H9 (cell line): ENCODE measurements at regions not wholly inside any gene's neighbourhood (a gene's known extent, or its start where the extent isn't known, plus 50 kb on each side); places are given as distances from the start of the nearest gene placed in this dataset.

ENCODE experiments used
- DNase-seq: peaks from one replicate; pipeline ENCODE4 v3.0.0-alpha.2; 2017
- H2AFZ ChIP-seq: one replicate; pipeline ENCODE4 v1.6.1; 2013; ENCODE audit warnings: mild to moderate bottlenecking, low read length, control low read depth, moderate library complexity
- H2AK5ac ChIP-seq: 2 replicates; pipeline ENCODE4 v1.6.1; 2013; ENCODE audit warnings: low read length, control low read depth, mixed read lengths; ENCODE audit not compliant: insufficient read length
- H2BK120ac ChIP-seq: one replicate; pipeline ENCODE4 v1.6.1; 2013; ENCODE audit warnings: low read depth, mild to moderate bottlenecking, low read length, control low read depth, inconsistent platforms; ENCODE audit not compliant: poor library complexity, severe bottlenecking
- H2BK12ac ChIP-seq: 2 replicates; pipeline ENCODE4 v1.6.1; 2013; ENCODE audit warnings: low read length, control low read depth, mixed read lengths, low read depth; ENCODE audit not compliant: insufficient read length
- H2BK15ac ChIP-seq: 2 replicates; pipeline ENCODE4 v1.6.1; 2013; ENCODE audit warnings: low read depth, low read length, control low read depth
- H2BK20ac ChIP-seq: one replicate; pipeline ENCODE4 v1.6.1; 2013; ENCODE audit warnings: low read depth, mild to moderate bottlenecking, low read length, control low read depth, inconsistent platforms; ENCODE audit not compliant: poor library complexity, severe bottlenecking
- H2BK5ac ChIP-seq: 2 replicates; pipeline ENCODE4 v1.6.1; 2013; ENCODE audit warnings: low read length, control low read depth, mixed read lengths; ENCODE audit not compliant: insufficient read length
- H3K14ac ChIP-seq: 2 replicates; pipeline ENCODE4 v1.6.1; 2013; ENCODE audit warnings: low read length, control low read depth; ENCODE audit not compliant: insufficient read depth
- H3K18ac ChIP-seq: 2 replicates; pipeline ENCODE4 v1.6.1; 2013; ENCODE audit warnings: low read depth, mild to moderate bottlenecking, mixed read lengths, low read length, control low read depth; ENCODE audit not compliant: insufficient read length
- H3K23ac ChIP-seq: 2 replicates; pipeline ENCODE4 v1.6.1; 2013; ENCODE audit warnings: low read length, control low read depth, mixed read lengths, low read depth; ENCODE audit not compliant: insufficient read length
- H3K23me2 ChIP-seq: 2 replicates; pipeline ENCODE4 v1.6.1; 2013; ENCODE audit warnings: low read depth, mild to moderate bottlenecking, mixed read lengths, low read length, control low read depth; ENCODE audit not compliant: insufficient read length, poor library complexity, severe bottlenecking
- H3K27ac ChIP-seq: 2 replicates; pipeline ENCODE4 v1.5.1; 2013; ENCODE audit warnings: low read length, control low read depth, mixed read lengths, low read depth; ENCODE audit not compliant: insufficient read length
- H3K27me3 ChIP-seq: 2 replicates; pipeline ENCODE4 v1.6.1; 2013; ENCODE audit warnings: low read length, control low read depth, inconsistent platforms; ENCODE audit not compliant: insufficient read depth
- H3K4ac ChIP-seq: 2 replicates; pipeline ENCODE4 v1.6.1; 2013; ENCODE audit warnings: low read depth, mild to moderate bottlenecking, control low read depth, inconsistent platforms, low read length, moderate library complexity
- H3K4me1 ChIP-seq: 2 replicates; pipeline ENCODE4 v1.6.1; 2013; ENCODE audit warnings: low read length, control low read depth, inconsistent platforms; ENCODE audit not compliant: insufficient read depth
- H3K4me2 ChIP-seq: 2 replicates; pipeline ENCODE4 v1.6.1; 2013; ENCODE audit warnings: low read length, control low read depth, mixed read lengths; ENCODE audit not compliant: insufficient read length, insufficient read depth
- H3K56ac ChIP-seq: 2 replicates; pipeline ENCODE4 v1.6.1; 2013; ENCODE audit warnings: low read depth, mild to moderate bottlenecking, mixed read lengths, low read length, control low read depth; ENCODE audit not compliant: insufficient read length
- H3K79me1 ChIP-seq: 2 replicates; pipeline ENCODE4 v1.6.1; 2013; ENCODE audit warnings: low read depth, mild to moderate bottlenecking, moderate library complexity, low read length, control low read depth, inconsistent platforms; ENCODE audit not compliant: insufficient read depth, poor library complexity, severe bottlenecking
- H3K79me2 ChIP-seq: 2 replicates; pipeline ENCODE4 v1.6.1; 2013; ENCODE audit warnings: low read length, control low read depth, inconsistent platforms; ENCODE audit not compliant: insufficient read depth
- H3K9ac ChIP-seq: 2 replicates; pipeline ENCODE4 v1.6.1; 2013; ENCODE audit warnings: low read length, control low read depth, mixed read lengths; ENCODE audit not compliant: insufficient read length; ENCODE audit errors: extremely low read depth
- H3K9me3 ChIP-seq: one replicate; pipeline ENCODE4 v1.6.1; 2013; ENCODE audit warnings: low read depth, low read length, inconsistent platforms; ENCODE audit not compliant: control insufficient read depth
- H3T11ph ChIP-seq: one replicate; pipeline ENCODE4 v1.6.1; 2013; ENCODE audit warnings: mild to moderate bottlenecking, low read length, control low read depth, inconsistent platforms
- H4K20me1 ChIP-seq: one replicate; pipeline ENCODE4 v1.6.1; 2013; ENCODE audit not compliant: control insufficient read depth, insufficient read length, insufficient read depth
- H4K5ac ChIP-seq: 2 replicates; pipeline ENCODE4 v1.6.1; 2013; ENCODE audit warnings: low read depth, mild to moderate bottlenecking, mixed read lengths, low read length, control low read depth; ENCODE audit not compliant: insufficient read length
- H4K8ac ChIP-seq: replicated peaks from 2 replicates; pipeline ENCODE4 v1.6.1; 2013; ENCODE audit warnings: low read length, control low read depth, mixed read lengths, low read depth; ENCODE audit not compliant: insufficient read length
- H4K91ac ChIP-seq: 2 replicates; pipeline ENCODE4 v1.6.1; 2013; ENCODE audit warnings: low read depth, mild to moderate bottlenecking, moderate library complexity, mixed read lengths, low read length, control low read depth; ENCODE audit not compliant: insufficient read length
- H3K27ac Mint-ChIP-seq, 3 experiments: 2 replicates in 2 of 3; 3 replicates in 1 of 3; pipeline ENCODE4 v1.8.0; 2020 to 2021; ENCODE audit warnings: mixed read lengths in 3 of 3, mild to moderate bottlenecking in 1 of 3, moderate library complexity in 1 of 3
- H3K27me3 Mint-ChIP-seq: 2 replicates; pipeline ENCODE4 v1.8.0; 2021; ENCODE audit warnings: low read depth, mild to moderate bottlenecking, moderate library complexity, mixed read lengths
- H3K36me3 Mint-ChIP-seq, 3 experiments: 2 replicates in 2 of 3; 3 replicates in 1 of 3; pipeline ENCODE4 v1.8.0; 2020 to 2021; ENCODE audit warnings: low read depth in 3 of 3, mixed read lengths in 3 of 3; ENCODE audit not compliant: insufficient read depth in 1 of 3
- H3K4me1 Mint-ChIP-seq, 2 experiments: 2 replicates each; pipeline ENCODE4 v1.8.0; 2020; ENCODE audit warnings: mixed read lengths in 2 of 2
- H3K4me3 Mint-ChIP-seq, 2 experiments: 2 replicates in 1 of 2; 3 replicates in 1 of 2; pipeline ENCODE4 v1.8.0; 2020 to 2021; ENCODE audit warnings: mild to moderate bottlenecking in 2 of 2, mixed read lengths in 2 of 2, moderate library complexity in 1 of 2
- H3K9me3 Mint-ChIP-seq, 2 experiments: 2 replicates in 1 of 2; 3 replicates in 1 of 2; pipeline ENCODE4 v1.8.0; 2020; ENCODE audit warnings: mild to moderate bottlenecking in 2 of 2, mixed read lengths in 2 of 2, moderate library complexity in 1 of 2
- WGBS: extraction: QIAGEN DNeasy Blood & Tissue Kit; methylation state at CpG from one replicate; pipeline ENCODE4 v1.1.7; 2013; ENCODE audit warnings: missing lambda C conversion rate, low lambda C conversion rate, mixed read lengths; ENCODE audit not compliant: insufficient read length; ENCODE audit errors: extremely low coverage; 5-methylcytosine and 5-hydroxymethylcytosine counted together
- TF ChIP-seq, protein P1 (sequence below): fragments of 200-600 bp; sonication (generic); conservative IDR thresholded peaks from 3 replicates; pipeline ENCODE4 v1.8.0; 2021; ENCODE audit warnings: antibody characterized with exemption, mild to moderate bottlenecking

DNA sequence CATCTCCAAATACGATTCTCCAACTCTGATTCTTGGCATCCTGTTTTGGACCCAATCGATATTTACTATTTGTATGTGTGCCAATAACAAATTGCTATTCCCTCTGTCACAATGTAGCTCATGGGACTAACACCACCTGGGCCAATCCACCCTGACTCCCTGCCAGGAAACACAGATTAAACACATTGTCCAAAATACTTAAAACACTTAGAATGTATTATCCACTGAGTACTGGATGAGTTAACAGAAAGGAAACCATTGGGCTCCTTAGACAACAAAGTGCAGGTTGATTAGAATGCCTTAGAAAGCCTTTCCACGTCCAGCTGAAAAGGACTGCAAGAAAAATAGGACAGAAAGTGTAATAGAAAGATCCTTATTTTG lies 79.4 kb upstream of the ARHGAP28 start:
- Mint-ChIP-seq H3K4me3 (no peak overlapping the region), H3K36me3 (no peaks in the 10 kb centered on the region), H3K9me3 (no peaks in the 10 kb centered on the region), H3K27ac (no peak overlapping the region), H3K27me3 (peaks cover 3% of the 10 kb centered on the region; the same call in 1 of the 2 replicates), H3K4me1 (peaks cover 19 to 24% of the 10 kb centered on the region in 2 experiments)
- H3K4me2 ChIP-seq, result no peak overlapping the region
- H3K23ac ChIP-seq, result no peak overlapping the region
- H4K91ac ChIP-seq, result no peak overlapping the region
- WGBS, result no CpG with 5 or more reads among the region's 3 CpGs
- H3K9ac ChIP-seq, result no peak overlapping the region
- H2AK5ac ChIP-seq, result no peak overlapping the region
- no peak overlapping the region for H4K5ac ChIP-seq
- H2BK15ac ChIP-seq, result no peak overlapping the region
- peaks cover 2% of the 10 kb centered on the region; the same call in 1 of the 2 replicates for H3K4me1 ChIP-seq
- no peak overlapping the region for H3K18ac ChIP-seq
- H3K23me2 ChIP-seq, result no peaks in the 10 kb centered on the region
- no peak overlapping the region for H2AFZ ChIP-seq
- H3K9me3 ChIP-seq, result no peaks in the 10 kb centered on the region
- TF ChIP-seq, protein P1, sequence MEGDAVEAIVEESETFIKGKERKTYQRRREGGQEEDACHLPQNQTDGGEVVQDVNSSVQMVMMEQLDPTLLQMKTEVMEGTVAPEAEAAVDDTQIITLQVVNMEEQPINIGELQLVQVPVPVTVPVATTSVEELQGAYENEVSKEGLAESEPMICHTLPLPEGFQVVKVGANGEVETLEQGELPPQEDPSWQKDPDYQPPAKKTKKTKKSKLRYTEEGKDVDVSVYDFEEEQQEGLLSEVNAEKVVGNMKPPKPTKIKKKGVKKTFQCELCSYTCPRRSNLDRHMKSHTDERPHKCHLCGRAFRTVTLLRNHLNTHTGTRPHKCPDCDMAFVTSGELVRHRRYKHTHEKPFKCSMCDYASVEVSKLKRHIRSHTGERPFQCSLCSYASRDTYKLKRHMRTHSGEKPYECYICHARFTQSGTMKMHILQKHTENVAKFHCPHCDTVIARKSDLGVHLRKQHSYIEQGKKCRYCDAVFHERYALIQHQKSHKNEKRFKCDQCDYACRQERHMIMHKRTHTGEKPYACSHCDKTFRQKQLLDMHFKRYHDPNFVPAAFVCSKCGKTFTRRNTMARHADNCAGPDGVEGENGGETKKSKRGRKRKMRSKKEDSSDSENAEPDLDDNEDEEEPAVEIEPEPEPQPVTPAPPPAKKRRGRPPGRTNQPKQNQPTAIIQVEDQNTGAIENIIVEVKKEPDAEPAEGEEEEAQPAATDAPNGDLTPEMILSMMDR, result no peak
- no peak overlapping the region for H4K8ac ChIP-seq
- H3T11ph ChIP-seq, result no peak overlapping the region
- no peaks in the 10 kb centered on the region for H3K27me3 ChIP-seq
- no peak overlapping the region for H2BK120ac ChIP-seq
- no peaks in the 10 kb centered on the region for H4K20me1 ChIP-seq
- H3K4ac ChIP-seq, result no peak overlapping the region
- no peak overlapping the region for H3K27ac ChIP-seq
- H3K56ac ChIP-seq, result no peak overlapping the region
- H2BK12ac ChIP-seq, result no peak overlapping the region
- no peaks in the 10 kb centered on the region for H3K79me2 ChIP-seq
- DNase-seq, result no peak
- no peak overlapping the region for H2BK20ac ChIP-seq
- no peak overlapping the region for H2BK5ac ChIP-seq
- no peaks in the 10 kb centered on the region for H3K79me1 ChIP-seq
- H3K14ac ChIP-seq, result no peak overlapping the region
